HCT116 (cell line): ENCODE measurements at regions not wholly inside any gene's neighbourhood (a gene's known extent, or its start where the extent isn't known, plus 50 kb on each side); places are given as distances from the start of the nearest gene placed in this dataset.

ENCODE experiments used
- ATAC-seq: fragments of 200-7000 bp; cut with Tn5 transposase; 2 replicates; pipeline ENCODE4 v1.9.1; 2020; ENCODE audit warnings: mild to moderate bottlenecking, moderate library complexity
- BruUV-seq: library from RNA; stranded (reverse); fragments of 400-500 nt; replicated peaks from 2 replicates; lab custom pipeline; 2021; lab: Mats Ljungman, UMichigan
- CTCF ChIA-PET: fragments of 300-600 bp; sonication (Branson Sonifier 250); formaldehyde crosslinking; loops from one replicate; lab custom pipeline; 2021; ENCODE audit warnings: antibody characterized with exemption; lab: Charles Lee
- POLR2A ChIA-PET: fragments of 300-600, 350-600 bp; sonication (Branson Sonifier 250); formaldehyde crosslinking; loops from one replicate; lab custom pipeline; 2021; ENCODE audit warnings: antibody characterized with exemption; lab: Charles Lee
- RAD21 ChIA-PET, 2 experiments: fragments of 300-600 bp; sonication (Branson Sonifier 250); formaldehyde crosslinking; loops; one replicate each; lab custom pipeline; 2023; ENCODE audit warnings: low total read pairs in 2 of 2; ENCODE audit not compliant: uncharacterized antibody in 2 of 2, unreplicated experiment in 2 of 2, low non-redundant PET in 1 of 2; lab: Charles Lee
- DNase-seq: peaks from one replicate; pipeline ENCODE4 v3.0.0-alpha.2; 2010; ENCODE audit warnings: low read depth, low spot score
- H2AFZ ChIP-seq: fragments of 200-600 bp; shearing (Covaris generic), sonication (generic); 2 replicates; pipeline ENCODE4 v1.6.1; 2017; ENCODE audit warnings: low read depth, mixed run types, mixed read lengths, antibody characterized with exemption, low read length; ENCODE audit not compliant: poor library complexity, severe bottlenecking
- H3K27ac ChIP-seq: 2 replicates; pipeline ENCODE4 v1.5.1; 2012; ENCODE audit warnings: low read depth, low read length
- H3K27me3 ChIP-seq: fragments of 200-600 bp; sonication (generic); 2 replicates; pipeline ENCODE4 v1.6.1; 2016; ENCODE audit warnings: mixed run types, low read length, mixed read lengths; ENCODE audit not compliant: insufficient read depth
- H3K36me3 ChIP-seq, 2 experiments: fragments of 200-500 bp in 1 of 2; fragments of 200-600 bp in 1 of 2; sonication (Bioruptor generic) in 1 of 2; sonication (generic) in 1 of 2; 2 replicates each; pipeline versions ENCODE4 v1.5.1 to v1.6.1; 2014 to 2016; ENCODE audit warnings: low read length in 2 of 2, inconsistent platforms in 1 of 2, mixed read lengths in 1 of 2, mixed run types in 1 of 2; ENCODE audit not compliant: insufficient read depth in 2 of 2, control insufficient read depth in 1 of 2
- H3K4me1 ChIP-seq, 2 experiments: fragments of 200-600 bp in 1 of 2; sonication (generic) in 1 of 2; 2 replicates each; pipeline versions ENCODE4 v1.5.1 to v1.6.1; 2012 to 2017; ENCODE audit warnings: low read length in 2 of 2, inconsistent platforms in 1 of 2, mild to moderate bottlenecking in 1 of 2, mixed read lengths in 1 of 2, mixed run types in 1 of 2, moderate library complexity in 1 of 2; ENCODE audit not compliant: insufficient read depth in 2 of 2, control insufficient read depth in 1 of 2
- H3K4me2 ChIP-seq: fragments of 200-600 bp; sonication (generic); 2 replicates; pipeline ENCODE4 v1.6.1; 2017; ENCODE audit warnings: mixed run types, low read length, mixed read lengths
- H3K4me3 ChIP-seq, 2 experiments: fragments of 200-600 bp in 1 of 2; sonication (generic) in 1 of 2; replicated peaks in 1 of 2; 2 replicates each; pipeline ENCODE4 v1.5.1; 2011 to 2016; ENCODE audit warnings: low read length in 2 of 2, control low read depth in 1 of 2, low read depth in 1 of 2, mild to moderate bottlenecking in 1 of 2, mixed read lengths in 1 of 2, mixed run types in 1 of 2
- H3K79me2 ChIP-seq: fragments of 200-600 bp; sonication (generic); 2 replicates; pipeline ENCODE4 v1.6.1; 2017; ENCODE audit warnings: mild to moderate bottlenecking, mixed run types, low read length, moderate library complexity, mixed read lengths; ENCODE audit not compliant: insufficient read depth
- H3K9ac ChIP-seq: fragments of 200-600 bp; sonication (generic); 2 replicates; pipeline ENCODE4 v1.6.1; 2016; ENCODE audit warnings: low read length, mixed read lengths
- H3K9me2 ChIP-seq: fragments of 200-600 bp; sonication (generic), shearing (Covaris generic); 2 replicates; pipeline ENCODE4 v1.6.1; 2017; ENCODE audit warnings: mixed run types, mild to moderate bottlenecking, moderate library complexity; ENCODE audit not compliant: insufficient read depth
- H3K9me3 ChIP-seq, 2 experiments: fragments of 200-500 bp in 1 of 2; fragments of 200-600 bp in 1 of 2; sonication (Bioruptor generic) in 1 of 2; sonication (generic) in 1 of 2; 2 replicates each; pipeline ENCODE4 v1.6.1; 2014 to 2017; ENCODE audit warnings: low read length in 2 of 2, mixed read lengths in 2 of 2, inconsistent platforms in 1 of 2, low read depth in 1 of 2, mild to moderate bottlenecking in 1 of 2, mixed run types in 1 of 2, moderate library complexity in 1 of 2; ENCODE audit not compliant: control insufficient read depth in 1 of 2, insufficient read depth in 1 of 2
- H4K20me1 ChIP-seq: fragments of 200-600 bp; sonication (generic), shearing (Covaris generic); 2 replicates; pipeline ENCODE4 v1.6.1; 2017; ENCODE audit warnings: mixed run types, mild to moderate bottlenecking, moderate library complexity; ENCODE audit not compliant: insufficient read depth
- CBX3 ChIP-seq: IDR thresholded peaks from 2 replicates; pipeline ENCODE4 v1.6.1; 2012; ENCODE audit warnings: low read depth
- CEBPB ChIP-seq: IDR thresholded peaks from 2 replicates; pipeline ENCODE4 v1.6.1; 2012; ENCODE audit warnings: low read depth
- EGR1 ChIP-seq: IDR thresholded peaks from 2 replicates; pipeline ENCODE4 v1.6.1; 2012; ENCODE audit warnings: low read depth
- EZH2phosphoT487 ChIP-seq: fragments of 200-600 bp; IDR thresholded peaks from 2 replicates; pipeline ENCODE4 v1.6.1; 2018; ENCODE audit warnings: antibody characterized with exemption, borderline replicate concordance
- JUND ChIP-seq: IDR thresholded peaks from 2 replicates; pipeline ENCODE4 v1.6.1; 2012
- POLR2A ChIP-seq: IDR thresholded peaks from 2 replicates; pipeline ENCODE4 v1.7.0; 2011; ENCODE audit warnings: borderline replicate concordance; ENCODE audit not compliant: insufficient read depth, insufficient read length; ENCODE audit errors: extremely low read depth
- RAD21 ChIP-seq: IDR thresholded peaks from 2 replicates; pipeline ENCODE4 v1.6.1; 2012; ENCODE audit warnings: low read depth, mild to moderate bottlenecking
- SIN3A ChIP-seq: IDR thresholded peaks from 2 replicates; pipeline ENCODE4 v1.6.1; 2012; ENCODE audit warnings: low read depth
- SP1 ChIP-seq: IDR thresholded peaks from 2 replicates; pipeline ENCODE4 v1.6.1; 2012; ENCODE audit warnings: low read depth
- YY1 ChIP-seq: IDR thresholded peaks from 2 replicates; pipeline ENCODE4 v1.6.1; 2011; ENCODE audit warnings: low read length, low read depth, moderate library complexity, mild to moderate bottlenecking; ENCODE audit not compliant: insufficient replicate concordance; ENCODE audit errors: extremely low read depth
- ZNF274 ChIP-seq: fragments of 200-500 bp; sonication (Bioruptor generic); IDR thresholded peaks from 2 replicates; pipeline ENCODE4 v1.6.1; 2014; ENCODE audit warnings: mild to moderate bottlenecking, low read depth, low read length, inconsistent platforms
- intact Hi-C: fragments of 100-400 bp; cut with micrococcal nuclease; formaldehyde crosslinking; loops from 2 replicates; pipeline ENCODE4 v1.10.0; 2022
- TF ChIP-seq, protein P1 (sequence below): IDR thresholded peaks from 2 replicates; pipeline ENCODE4 v1.6.1; 2012; ENCODE audit warnings: low read depth
- TF ChIP-seq, protein P2 (sequence below): IDR thresholded peaks from 2 replicates; pipeline ENCODE4 v1.6.1; 2011; ENCODE audit warnings: mild to moderate bottlenecking, low read length, moderate library complexity; ENCODE audit not compliant: insufficient replicate concordance; ENCODE audit errors: extremely low read depth
- TF ChIP-seq, protein P3 (sequence below): IDR thresholded peaks from 2 replicates; pipeline ENCODE4 v1.6.1; 2012

DNA sequence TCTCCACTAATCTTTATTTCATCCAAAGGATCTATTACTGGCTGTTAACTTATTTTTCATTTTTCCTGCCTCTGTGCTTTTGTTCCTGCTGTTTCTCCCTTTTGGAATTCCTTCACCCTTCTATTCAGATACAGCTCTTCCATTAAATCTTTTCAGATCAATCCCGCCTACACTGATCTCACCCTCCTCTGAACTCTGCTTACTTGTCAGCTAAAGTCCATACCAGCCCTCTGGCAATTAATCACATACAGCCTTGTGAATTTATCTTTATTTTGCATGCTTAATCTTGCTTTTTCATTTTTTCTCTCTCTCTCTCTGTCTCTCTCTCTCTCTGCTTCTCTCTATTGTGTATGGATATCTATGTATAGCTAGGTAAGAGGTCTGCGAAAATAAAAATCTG, 100.8 kb upstream of the UMPS start:
- BruUV-seq: no TSS peak
- no peak overlapping the region for H3K4me3 ChIP-seq
- H3K4me2 ChIP-seq: no peak overlapping the region
- no peaks in the 10 kb centered on the region for H3K4me1 ChIP-seq
- CTCF ChIA-PET: no interaction called here
- no peaks in the 10 kb centered on the region for H3K36me3 ChIP-seq
- H4K20me1 ChIP-seq: no peaks in the 10 kb centered on the region
- no peak overlapping the region for H3K27ac ChIP-seq
- intact Hi-C loops: no loop called here
- DNase-seq (no peak), ATAC-seq (no peak)
- no peak overlapping the region for H2AFZ ChIP-seq
- TF ChIP-seq, protein P1, sequence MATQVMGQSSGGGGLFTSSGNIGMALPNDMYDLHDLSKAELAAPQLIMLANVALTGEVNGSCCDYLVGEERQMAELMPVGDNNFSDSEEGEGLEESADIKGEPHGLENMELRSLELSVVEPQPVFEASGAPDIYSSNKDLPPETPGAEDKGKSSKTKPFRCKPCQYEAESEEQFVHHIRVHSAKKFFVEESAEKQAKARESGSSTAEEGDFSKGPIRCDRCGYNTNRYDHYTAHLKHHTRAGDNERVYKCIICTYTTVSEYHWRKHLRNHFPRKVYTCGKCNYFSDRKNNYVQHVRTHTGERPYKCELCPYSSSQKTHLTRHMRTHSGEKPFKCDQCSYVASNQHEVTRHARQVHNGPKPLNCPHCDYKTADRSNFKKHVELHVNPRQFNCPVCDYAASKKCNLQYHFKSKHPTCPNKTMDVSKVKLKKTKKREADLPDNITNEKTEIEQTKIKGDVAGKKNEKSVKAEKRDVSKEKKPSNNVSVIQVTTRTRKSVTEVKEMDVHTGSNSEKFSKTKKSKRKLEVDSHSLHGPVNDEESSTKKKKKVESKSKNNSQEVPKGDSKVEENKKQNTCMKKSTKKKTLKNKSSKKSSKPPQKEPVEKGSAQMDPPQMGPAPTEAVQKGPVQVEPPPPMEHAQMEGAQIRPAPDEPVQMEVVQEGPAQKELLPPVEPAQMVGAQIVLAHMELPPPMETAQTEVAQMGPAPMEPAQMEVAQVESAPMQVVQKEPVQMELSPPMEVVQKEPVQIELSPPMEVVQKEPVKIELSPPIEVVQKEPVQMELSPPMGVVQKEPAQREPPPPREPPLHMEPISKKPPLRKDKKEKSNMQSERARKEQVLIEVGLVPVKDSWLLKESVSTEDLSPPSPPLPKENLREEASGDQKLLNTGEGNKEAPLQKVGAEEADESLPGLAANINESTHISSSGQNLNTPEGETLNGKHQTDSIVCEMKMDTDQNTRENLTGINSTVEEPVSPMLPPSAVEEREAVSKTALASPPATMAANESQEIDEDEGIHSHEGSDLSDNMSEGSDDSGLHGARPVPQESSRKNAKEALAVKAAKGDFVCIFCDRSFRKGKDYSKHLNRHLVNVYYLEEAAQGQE: no peak
- TF ChIP-seq, protein P2, sequence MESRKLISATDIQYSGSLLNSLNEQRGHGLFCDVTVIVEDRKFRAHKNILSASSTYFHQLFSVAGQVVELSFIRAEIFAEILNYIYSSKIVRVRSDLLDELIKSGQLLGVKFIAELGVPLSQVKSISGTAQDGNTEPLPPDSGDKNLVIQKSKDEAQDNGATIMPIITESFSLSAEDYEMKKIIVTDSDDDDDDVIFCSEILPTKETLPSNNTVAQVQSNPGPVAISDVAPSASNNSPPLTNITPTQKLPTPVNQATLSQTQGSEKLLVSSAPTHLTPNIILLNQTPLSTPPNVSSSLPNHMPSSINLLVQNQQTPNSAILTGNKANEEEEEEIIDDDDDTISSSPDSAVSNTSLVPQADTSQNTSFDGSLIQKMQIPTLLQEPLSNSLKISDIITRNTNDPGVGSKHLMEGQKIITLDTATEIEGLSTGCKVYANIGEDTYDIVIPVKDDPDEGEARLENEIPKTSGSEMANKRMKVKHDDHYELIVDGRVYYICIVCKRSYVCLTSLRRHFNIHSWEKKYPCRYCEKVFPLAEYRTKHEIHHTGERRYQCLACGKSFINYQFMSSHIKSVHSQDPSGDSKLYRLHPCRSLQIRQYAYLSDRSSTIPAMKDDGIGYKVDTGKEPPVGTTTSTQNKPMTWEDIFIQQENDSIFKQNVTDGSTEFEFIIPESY: no peak
- TF ChIP-seq YY1 (no peak), RAD21 (no peak), JUND (no peak), POLR2A (no peak), SP1 (no peak), CEBPB (no peak), ZNF274 (no peak), CBX3 (no peak), EGR1 (no peak), EZH2phosphoT487 (no peak), SIN3A (no peak)
- TF ChIP-seq, protein P3, sequence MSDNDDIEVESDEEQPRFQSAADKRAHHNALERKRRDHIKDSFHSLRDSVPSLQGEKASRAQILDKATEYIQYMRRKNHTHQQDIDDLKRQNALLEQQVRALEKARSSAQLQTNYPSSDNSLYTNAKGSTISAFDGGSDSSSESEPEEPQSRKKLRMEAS: no peak
- TF ChIP-seq, all 23 proteins: peak for 0
- H3K9ac ChIP-seq: no peak overlapping the region
- H3K9me3 ChIP-seq: no peaks in the 10 kb centered on the region
- RAD21 ChIA-PET: no interaction called here
- H3K79me2 ChIP-seq: no peaks in the 10 kb centered on the region
- no peaks in the 10 kb centered on the region for H3K9me2 ChIP-seq
- POLR2A ChIA-PET: no interaction called here
- no peaks in the 10 kb centered on the region for H3K27me3 ChIP-seq
